ENCODE measurements at regions not wholly inside any gene's neighbourhood (a gene's known extent, or its start where the extent isn't known, plus 50 kb on each side); places are given as distances from the start of the nearest gene placed in this dataset.

DNA sequence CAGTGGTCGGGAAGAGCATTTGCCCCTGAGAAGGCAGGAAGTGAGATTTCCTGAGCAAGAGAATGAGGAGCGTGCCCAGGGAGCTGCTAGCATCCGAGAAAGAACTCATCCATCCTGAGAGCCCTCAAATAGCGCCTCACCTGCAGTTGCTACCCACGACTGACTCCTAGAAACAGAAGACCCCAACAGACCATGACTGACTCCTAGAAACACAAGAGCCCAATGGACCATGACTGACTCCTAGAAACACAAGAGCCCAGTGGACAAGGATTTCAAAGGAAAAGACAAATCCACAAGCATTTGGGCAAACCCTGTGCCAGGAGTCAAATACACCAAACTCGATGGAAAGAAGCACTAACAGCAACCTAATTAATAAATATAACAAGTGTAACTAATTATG is 575.2 kb upstream of the FRG1 start:
- H3K4me3 ChIP-seq (ENCODE audit: low read length) = no peak overlapping the region
- no peak for TF ChIP-seq CTCF (IDR thresholded peaks at IDR 0.05; ENCODE audit: insufficient read depth, low read depth, low read length, missing control alignments)
- no peak for DNase-seq (ENCODE audit: low read depth)

GRCh38 chr4:189367832-189368231 is 572.8 kb upstream of the FRG1 start:
- DNase-seq (ENCODE audit: low read depth) = no peak
- H3K4me3 ChIP-seq (ENCODE audit: low read length) = no peak overlapping the region
- TF ChIP-seq CTCF (IDR thresholded peaks at IDR 0.05; ENCODE audit: insufficient read depth, low read depth, low read length, missing control alignments) = no peak

DNA sequence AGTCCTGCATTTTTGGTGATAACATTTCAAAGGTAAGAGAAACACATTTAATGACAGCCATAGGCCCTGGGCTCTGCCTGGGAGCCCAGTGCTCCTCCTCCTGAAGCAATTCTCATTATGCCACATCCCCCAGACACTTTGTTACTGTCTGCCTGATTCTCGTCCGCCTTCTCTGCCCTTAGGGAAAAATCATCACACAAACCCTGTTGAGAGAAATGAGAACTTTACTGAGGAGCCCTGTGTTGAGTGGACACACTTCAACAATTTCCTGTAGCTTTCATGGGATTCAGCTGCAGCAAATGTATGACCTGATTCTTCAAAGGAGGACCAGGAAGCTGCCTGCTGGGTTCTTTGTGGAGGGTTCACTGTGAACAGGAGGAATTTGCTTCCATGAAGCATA is 566.5 kb upstream of the FRG1 start:
- DNase-seq (ENCODE audit: low read depth) = no peak
- TF ChIP-seq CTCF (IDR thresholded peaks at IDR 0.05; ENCODE audit: insufficient read depth, low read depth, low read length, missing control alignments) = no peak

GRCh38 chr4:189376901-189377300 is 563.8 kb upstream of the FRG1 start:
- DNase-seq (ENCODE audit: low read depth) = no peak
- TF ChIP-seq CTCF (IDR thresholded peaks at IDR 0.05; ENCODE audit: insufficient read depth, low read depth, low read length, missing control alignments) = no peak

More for the DNA sequence above, 566.5 kb upstream of the FRG1 start:
- H3K4me3 ChIP-seq (ENCODE audit: low read length) = no peak overlapping the region

GRCh38 chr4:189377569-189377968 is 563.1 kb upstream of the FRG1 start:
- no peak for DNase-seq (ENCODE audit: low read depth)
- TF ChIP-seq CTCF (IDR thresholded peaks at IDR 0.05; ENCODE audit: insufficient read depth, low read depth, low read length, missing control alignments) = no peak
- H3K4me3 ChIP-seq (ENCODE audit: low read length) = no peak overlapping the region

More at GRCh38 chr4:189376901-189377300, 563.8 kb upstream of the FRG1 start:
- no peak overlapping the region for H3K4me3 ChIP-seq (ENCODE audit: low read length)

- TF ChIP-seq CTCF (IDR thresholded peaks at IDR 0.05; ENCODE audit: insufficient read depth, low read depth, low read length, missing control alignments) = no peak
- no peak overlapping the region for H3K4me3 ChIP-seq (ENCODE audit: low read length)
- no peak for DNase-seq (ENCODE audit: low read depth)
Measured at GRCh38 chr4:189385098-189385497, 555.6 kb upstream of the FRG1 start.

DNA sequence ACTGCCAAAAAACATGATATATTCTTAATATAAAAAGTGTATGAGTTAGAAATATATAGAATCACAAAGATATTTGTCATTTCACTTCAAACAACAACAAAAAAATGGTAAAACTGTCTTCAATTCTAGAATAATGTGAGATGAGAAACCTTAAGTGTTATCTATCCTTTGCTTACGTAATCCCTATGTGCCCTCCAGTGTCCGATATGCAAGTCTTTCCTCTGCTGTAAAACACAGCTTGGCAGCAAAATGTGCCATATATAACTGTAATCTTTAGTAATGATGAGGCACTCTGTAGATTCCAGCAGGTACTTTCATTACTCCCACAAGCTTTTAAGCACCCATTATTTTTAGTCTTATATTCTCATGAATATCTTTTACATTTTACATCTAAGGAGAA is 555.1 kb upstream of the FRG1 start:
- TF ChIP-seq CTCF (IDR thresholded peaks at IDR 0.05; ENCODE audit: insufficient read depth, low read depth, low read length, missing control alignments) = no peak
- no peak for DNase-seq (ENCODE audit: low read depth)
- H3K4me3 ChIP-seq (ENCODE audit: low read length) = no peak overlapping the region
